ENCODE measurements at regions not wholly inside any gene's neighbourhood (a gene's known extent, or its start where the extent isn't known, plus 50 kb on each side); places are given as distances from the start of the nearest gene placed in this dataset.
A peak's percentile ranks its signal among the peaks of the same experiment; 100 is the strongest.

DNA sequence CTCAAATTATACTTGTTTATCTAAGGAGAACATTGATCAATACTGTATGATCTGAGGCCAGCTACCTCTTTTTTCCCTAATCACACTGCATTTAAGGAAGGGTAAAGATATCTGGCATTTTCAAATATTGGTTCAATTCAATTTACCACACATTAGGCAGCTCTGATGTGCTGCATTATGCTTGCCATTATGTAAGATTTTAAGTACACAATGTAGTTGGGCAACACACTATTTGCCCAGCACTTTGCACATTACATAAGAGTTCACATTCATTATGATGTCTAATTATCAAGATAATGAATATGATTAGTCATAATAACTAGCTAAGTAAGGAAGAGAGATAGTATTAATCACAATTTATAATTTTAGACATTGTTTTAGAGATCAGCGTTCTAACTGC is 196.3 kb downstream of the BCHE start:
- Histone ChIP-seq H3K4me1 (peaks cover 0 to 33% (median 5%) of the 10 kb centered on the region in 4 donors), H3K36me3 (no peaks in the 10 kb centered on the region), H3K27ac (peak overlapping the region in 1 of 3 donors; percentile 31), H3K4me3 (no peak overlapping the region), H3K9me3 (no peaks in the 10 kb centered on the region), H3K27me3 (no peaks in the 10 kb centered on the region)
- intact Hi-C loops (cut with DNase I): no loop called here
- TF ChIP-seq, protein P1, sequence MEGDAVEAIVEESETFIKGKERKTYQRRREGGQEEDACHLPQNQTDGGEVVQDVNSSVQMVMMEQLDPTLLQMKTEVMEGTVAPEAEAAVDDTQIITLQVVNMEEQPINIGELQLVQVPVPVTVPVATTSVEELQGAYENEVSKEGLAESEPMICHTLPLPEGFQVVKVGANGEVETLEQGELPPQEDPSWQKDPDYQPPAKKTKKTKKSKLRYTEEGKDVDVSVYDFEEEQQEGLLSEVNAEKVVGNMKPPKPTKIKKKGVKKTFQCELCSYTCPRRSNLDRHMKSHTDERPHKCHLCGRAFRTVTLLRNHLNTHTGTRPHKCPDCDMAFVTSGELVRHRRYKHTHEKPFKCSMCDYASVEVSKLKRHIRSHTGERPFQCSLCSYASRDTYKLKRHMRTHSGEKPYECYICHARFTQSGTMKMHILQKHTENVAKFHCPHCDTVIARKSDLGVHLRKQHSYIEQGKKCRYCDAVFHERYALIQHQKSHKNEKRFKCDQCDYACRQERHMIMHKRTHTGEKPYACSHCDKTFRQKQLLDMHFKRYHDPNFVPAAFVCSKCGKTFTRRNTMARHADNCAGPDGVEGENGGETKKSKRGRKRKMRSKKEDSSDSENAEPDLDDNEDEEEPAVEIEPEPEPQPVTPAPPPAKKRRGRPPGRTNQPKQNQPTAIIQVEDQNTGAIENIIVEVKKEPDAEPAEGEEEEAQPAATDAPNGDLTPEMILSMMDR (IDR thresholded peaks at IDR 0.05): no peak
- TF ChIP-seq POLR2A (IDR thresholded peaks at IDR 0.05): no peak
- DNase-seq (no peak), ATAC-seq (peak; percentile 51 to 79 (median 70))
- WGBS (ENCODE audit: insufficient coverage, low coverage, low lambda C conversion rate, missing lambda C conversion rate): 87% methylated on average over 1 of the region's 1 CpG

DNA sequence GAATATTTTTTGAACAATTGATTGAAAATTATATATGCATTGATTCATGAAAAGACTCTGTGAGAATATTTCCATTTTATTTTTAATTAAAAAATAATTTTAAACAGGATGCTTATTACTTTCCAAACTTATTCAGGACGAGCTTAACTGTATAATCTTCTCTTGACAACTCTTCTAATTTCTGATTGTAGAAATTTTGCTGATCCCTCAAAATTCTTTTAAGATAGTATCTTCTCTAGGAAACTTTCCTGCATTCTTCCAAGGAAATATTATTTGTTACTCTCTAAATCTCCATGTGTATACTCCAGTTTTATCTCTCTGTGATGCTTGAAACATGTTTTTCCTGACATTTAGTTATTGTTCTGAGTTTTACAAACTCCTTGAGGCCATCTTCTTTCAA is 197.2 kb downstream of the BCHE start:
- DNase-seq (no peak), ATAC-seq (no peak)
- 60% methylated on average over 1 of the region's 1 CpG for WGBS (ENCODE audit: insufficient coverage, low coverage, low lambda C conversion rate, missing lambda C conversion rate)
- TF ChIP-seq POLR2A (IDR thresholded peaks at IDR 0.05): no peak
- TF ChIP-seq, protein P1 (IDR thresholded peaks at IDR 0.05): no peak
- intact Hi-C loops (cut with DNase I): no loop called here
- no peak overlapping the region for H3K4me3 ChIP-seq
- H3K27me3 ChIP-seq: no peaks in the 10 kb centered on the region
- no peaks in the 10 kb centered on the region for H3K36me3 ChIP-seq
- H3K27ac ChIP-seq: no peak overlapping the region
- H3K9me3 ChIP-seq: no peaks in the 10 kb centered on the region
- H3K4me1 ChIP-seq: peaks cover 0 to 38% (median 7%) of the 10 kb centered on the region in 4 donors

DNA sequence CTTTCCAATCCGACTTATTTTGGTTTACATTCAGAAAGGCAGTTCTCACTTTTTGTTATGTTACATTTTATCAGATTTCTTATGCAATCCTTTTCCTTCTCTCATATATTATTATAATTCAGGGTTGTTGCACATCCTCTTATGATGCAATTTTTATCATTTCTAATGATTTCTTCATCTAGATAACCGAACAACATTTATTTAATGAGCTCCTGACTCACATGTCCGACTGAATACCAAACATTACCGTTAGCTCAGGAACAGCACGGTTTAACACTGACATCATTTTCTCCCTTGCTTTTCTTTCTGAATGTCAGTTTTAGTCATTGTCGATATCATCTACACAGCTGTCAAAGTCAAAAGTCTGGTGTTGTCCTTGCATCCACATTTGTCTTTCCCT is 199.2 kb downstream of the BCHE start:
- H3K27ac ChIP-seq: no peak overlapping the region

DNA sequence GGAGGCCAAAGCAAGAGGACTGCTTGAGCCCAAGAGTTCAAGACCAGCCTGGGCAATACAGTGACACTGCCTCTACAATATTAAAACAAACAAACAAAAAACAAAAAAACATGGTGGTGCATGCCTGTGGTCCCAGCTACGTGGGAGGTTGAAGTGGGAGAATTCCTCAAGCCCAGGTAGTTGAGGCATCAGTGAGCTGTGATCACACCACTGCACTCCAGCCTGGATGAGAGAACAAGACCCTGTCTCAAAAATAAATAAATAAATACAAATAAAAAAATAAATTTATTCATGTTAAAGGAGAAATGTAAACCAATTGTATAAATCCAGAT is 200.6 kb downstream of the BCHE start:
- 10% methylated on average over 1 of the region's 1 CpG for WGBS (ENCODE audit: insufficient coverage, low coverage, low lambda C conversion rate, missing lambda C conversion rate)
- ATAC-seq (peak in 1 of 4 donors; percentile 40), DNase-seq (no peak)
- intact Hi-C loops (cut with DNase I): no loop called here
- H3K4me3 ChIP-seq: peak overlapping the region in 1 of 3 donors; percentile 4
- peak overlapping the region in 1 of 3 donors; percentile 58 for H3K27ac ChIP-seq
- no peaks in the 10 kb centered on the region for H3K27me3 ChIP-seq
- no peaks in the 10 kb centered on the region for H3K9me3 ChIP-seq
- H3K36me3 ChIP-seq: no peaks in the 10 kb centered on the region
- H3K4me1 ChIP-seq: peaks cover 0 to 27% (median 7%) of the 10 kb centered on the region in 4 donors
- TF ChIP-seq, protein P1 (IDR thresholded peaks at IDR 0.05): no peak
- no peak for TF ChIP-seq POLR2A (IDR thresholded peaks at IDR 0.05)

More for the DNA sequence above, 199.2 kb downstream of the BCHE start:
- intact Hi-C loops (cut with DNase I): no loop called here
- H3K9me3 ChIP-seq: no peaks in the 10 kb centered on the region
- H3K4me3 ChIP-seq: no peak overlapping the region
- no peaks in the 10 kb centered on the region for H3K36me3 ChIP-seq
- TF ChIP-seq, protein P1 (IDR thresholded peaks at IDR 0.05): no peak
- TF ChIP-seq POLR2A (IDR thresholded peaks at IDR 0.05): no peak
- ATAC-seq: peak in 1 of 4 donors; percentile 49
- H3K4me1 ChIP-seq: peaks cover 0 to 32% (median 7%) of the 10 kb centered on the region in 4 donors
- 37% methylated on average over 6 of the region's 6 CpGs for WGBS (ENCODE audit: insufficient coverage, low coverage, low lambda C conversion rate, missing lambda C conversion rate)
- no peaks in the 10 kb centered on the region for H3K27me3 ChIP-seq
- no peak for DNase-seq

Data from right lobe of liver (tissue), 6 donors.